ENCODE measurements at regions not wholly inside any gene's neighbourhood (a gene's known extent, or its start where the extent isn't known, plus 50 kb on each side); places are given as distances from the start of the nearest gene placed in this dataset.

- no peak for DNase-seq (ENCODE audit: low spot score)
- no peak for ATAC-seq (ENCODE audit: low FRiP score)
These were observed 665.8 kb downstream of the SORCS1 start for GRCh38 chr10:106498675-106499074.

DNA sequence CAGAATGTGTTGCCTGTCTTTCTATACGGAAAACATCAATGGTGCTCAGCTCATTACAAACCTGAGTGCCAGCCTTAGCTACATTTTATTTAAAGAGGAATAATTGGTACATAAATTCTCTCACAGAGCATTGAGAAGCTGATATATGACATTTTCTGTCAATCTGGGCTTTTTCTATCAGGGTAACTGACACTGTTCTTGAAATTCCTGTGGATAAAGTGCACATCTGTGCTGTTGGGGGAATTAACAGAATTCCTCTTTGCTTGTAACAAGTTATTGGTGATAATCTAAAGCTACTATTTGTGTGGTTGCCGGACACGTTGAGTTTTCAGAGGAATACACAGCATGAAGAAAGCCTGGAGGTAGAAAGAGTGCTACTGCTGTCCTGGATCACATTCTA, 668.6 kb downstream of the SORCS1 start:
- DNase-seq (ENCODE audit: low spot score) = no peak
- TF ChIP-seq, protein P1, sequence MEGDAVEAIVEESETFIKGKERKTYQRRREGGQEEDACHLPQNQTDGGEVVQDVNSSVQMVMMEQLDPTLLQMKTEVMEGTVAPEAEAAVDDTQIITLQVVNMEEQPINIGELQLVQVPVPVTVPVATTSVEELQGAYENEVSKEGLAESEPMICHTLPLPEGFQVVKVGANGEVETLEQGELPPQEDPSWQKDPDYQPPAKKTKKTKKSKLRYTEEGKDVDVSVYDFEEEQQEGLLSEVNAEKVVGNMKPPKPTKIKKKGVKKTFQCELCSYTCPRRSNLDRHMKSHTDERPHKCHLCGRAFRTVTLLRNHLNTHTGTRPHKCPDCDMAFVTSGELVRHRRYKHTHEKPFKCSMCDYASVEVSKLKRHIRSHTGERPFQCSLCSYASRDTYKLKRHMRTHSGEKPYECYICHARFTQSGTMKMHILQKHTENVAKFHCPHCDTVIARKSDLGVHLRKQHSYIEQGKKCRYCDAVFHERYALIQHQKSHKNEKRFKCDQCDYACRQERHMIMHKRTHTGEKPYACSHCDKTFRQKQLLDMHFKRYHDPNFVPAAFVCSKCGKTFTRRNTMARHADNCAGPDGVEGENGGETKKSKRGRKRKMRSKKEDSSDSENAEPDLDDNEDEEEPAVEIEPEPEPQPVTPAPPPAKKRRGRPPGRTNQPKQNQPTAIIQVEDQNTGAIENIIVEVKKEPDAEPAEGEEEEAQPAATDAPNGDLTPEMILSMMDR (IDR thresholded peaks at IDR 0.05) = no peak
- no peak for ATAC-seq (ENCODE audit: low FRiP score)

More at GRCh38 chr10:106498675-106499074, 665.8 kb downstream of the SORCS1 start:
- TF ChIP-seq, protein P1 (IDR thresholded peaks at IDR 0.05) = no peak

GRCh38 chr10:106493751-106494150, 670.8 kb downstream of the SORCS1 start:
- ATAC-seq (ENCODE audit: low FRiP score) (no peak), DNase-seq (ENCODE audit: low spot score) (no peak)
- TF ChIP-seq, protein P1 (IDR thresholded peaks at IDR 0.05) = no peak

DNA sequence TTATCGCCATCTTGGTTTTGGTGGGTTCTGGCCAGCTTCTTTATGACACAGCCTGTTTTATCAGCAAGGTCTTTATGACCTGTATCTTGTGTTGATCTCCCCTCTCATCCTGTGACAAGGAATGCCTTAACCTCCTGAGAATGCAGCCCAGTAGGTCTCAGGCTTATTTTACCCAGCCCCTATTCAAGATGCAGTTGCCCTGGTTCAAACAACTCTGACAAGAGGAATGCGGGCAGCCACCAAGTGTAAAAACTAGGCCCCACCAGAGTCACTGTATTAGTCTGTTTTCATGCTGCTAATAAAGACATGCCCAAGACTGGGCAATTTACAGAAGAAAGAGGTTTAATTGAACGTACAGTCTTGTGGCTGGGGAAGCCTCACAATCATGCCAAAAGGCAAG, 671.3 kb downstream of the SORCS1 start:
- ATAC-seq (ENCODE audit: low FRiP score) (no peak), DNase-seq (ENCODE audit: low spot score) (no peak)
- TF ChIP-seq, protein P1 (IDR thresholded peaks at IDR 0.05) = no peak

GRCh38 chr10:106487726-106488125, 676.8 kb downstream of the SORCS1 start:
- ATAC-seq (ENCODE audit: low FRiP score) = no peak
- DNase-seq (ENCODE audit: low spot score) = no peak
- TF ChIP-seq, protein P1 (IDR thresholded peaks at IDR 0.05) = no peak

- ATAC-seq (ENCODE audit: low FRiP score) = no peak
- TF ChIP-seq, protein P1 (IDR thresholded peaks at IDR 0.05) = no peak
- no peak for DNase-seq (ENCODE audit: low spot score)
These were observed 682.8 kb downstream of the SORCS1 start for GRCh38 chr10:106481598-106482275.

DNA sequence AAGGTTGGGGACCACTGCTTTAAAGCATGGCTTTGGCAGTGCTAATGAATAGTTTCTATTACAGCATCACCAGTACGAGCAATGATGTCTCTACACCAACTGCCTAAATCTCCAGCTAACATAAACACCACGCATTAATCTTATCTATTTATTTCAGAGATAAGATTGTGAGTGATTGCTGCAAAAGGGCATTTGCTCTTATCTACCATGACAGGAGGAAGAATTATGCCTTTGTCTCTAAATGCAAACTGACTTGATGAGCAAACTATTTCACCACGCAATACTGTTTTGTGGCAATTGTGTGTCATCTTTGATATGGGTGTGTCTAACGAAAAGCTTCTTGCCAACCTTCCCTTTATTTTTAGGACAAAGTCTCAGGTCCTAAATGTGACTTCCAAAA, 684.9 kb downstream of the SORCS1 start:
- ATAC-seq (ENCODE audit: low FRiP score) = no peak
- TF ChIP-seq, protein P1 (IDR thresholded peaks at IDR 0.05) = no peak
- DNase-seq (ENCODE audit: low spot score) = no peak

All from omental fat pad (tissue), 3 donors.